Astrocyte of the cerebellum (primary cell): ENCODE measurements at regions not wholly inside any gene's neighbourhood (a gene's known extent, or its start where the extent isn't known, plus 50 kb on each side); places are given as distances from the start of the nearest gene placed in this dataset.

Experiments
- DNase-seq: peaks from one replicate; pipeline ENCODE4 v3.0.0-alpha.2; 2011; ENCODE audit warnings: low read depth
- H3K4me3 ChIP-seq: 2 replicates; pipeline ENCODE4 v1.5.1; 2011; ENCODE audit warnings: mild to moderate bottlenecking, low read depth, low read length, moderate library complexity
- CTCF ChIP-seq: IDR thresholded peaks from 2 replicates; pipeline ENCODE4 v1.5.1; 2012; ENCODE audit warnings: low read length, low read depth, moderate library complexity, mild to moderate bottlenecking; ENCODE audit errors: missing control alignments
- in situ Hi-C: cut with HindIII; loops from 2 replicates; pipeline ENCODE4 v1.10.0; 2017; ENCODE audit warnings: low sequenced_read_pairs

DNA sequence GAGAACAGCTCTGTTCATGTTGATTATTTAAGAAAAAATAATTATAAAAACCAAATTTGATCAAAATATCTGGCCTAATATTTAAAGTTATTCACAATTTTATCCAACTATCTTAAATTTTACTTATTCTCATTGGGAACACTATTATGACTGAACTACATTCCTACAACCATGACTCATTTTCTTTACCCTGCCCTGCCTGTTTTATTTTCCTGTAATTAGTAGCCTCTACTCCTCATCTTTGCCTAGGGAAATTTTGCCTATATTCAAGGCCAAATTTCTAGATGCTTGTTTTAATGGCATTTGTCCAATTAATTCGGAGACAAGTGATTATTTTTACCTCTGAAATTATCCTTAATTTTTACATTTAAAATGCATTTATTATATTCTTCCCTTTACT is 289.7 kb upstream of the TMEM229A start:
- no peak for DNase-seq
- TF ChIP-seq CTCF: no peak
- in situ Hi-C loops: no loop called here
- no peak overlapping the region for H3K4me3 ChIP-seq

DNA sequence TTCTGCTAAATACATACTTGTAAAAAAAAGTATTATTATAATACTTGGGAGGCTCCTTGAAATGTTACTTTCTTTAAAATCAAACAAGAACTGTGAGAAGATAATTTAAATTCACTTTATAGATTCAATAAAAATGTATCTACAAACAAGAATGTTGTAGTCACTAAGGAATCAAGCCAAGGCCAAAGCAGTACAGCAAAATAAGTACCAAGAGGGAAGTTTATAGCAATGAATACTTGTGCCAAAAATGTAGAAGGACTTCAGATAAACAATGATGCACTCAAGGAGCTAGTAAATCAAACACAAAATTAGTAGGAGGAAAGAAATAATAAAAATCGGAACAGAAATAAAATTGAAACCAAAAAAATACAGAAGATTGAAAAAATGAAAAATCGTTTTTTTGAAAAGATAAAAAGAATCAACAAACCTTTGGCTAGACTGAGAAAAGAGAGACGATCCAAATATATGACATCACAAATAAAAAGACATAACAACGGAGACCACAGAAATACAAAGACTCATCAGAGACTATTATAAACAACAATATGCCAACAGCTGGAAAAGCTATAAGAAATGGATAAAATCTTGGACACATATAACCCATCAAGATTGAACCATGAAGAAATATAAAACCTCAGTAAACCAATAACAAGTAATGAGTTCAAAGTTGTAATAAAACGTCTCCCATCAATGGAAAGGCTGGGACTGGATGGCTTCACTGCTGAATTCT is 286.0 kb upstream of the TMEM229A start:
- no peak for TF ChIP-seq CTCF
- DNase-seq: no peak
- in situ Hi-C loops: no loop called here
- no peak overlapping the region for H3K4me3 ChIP-seq

DNA sequence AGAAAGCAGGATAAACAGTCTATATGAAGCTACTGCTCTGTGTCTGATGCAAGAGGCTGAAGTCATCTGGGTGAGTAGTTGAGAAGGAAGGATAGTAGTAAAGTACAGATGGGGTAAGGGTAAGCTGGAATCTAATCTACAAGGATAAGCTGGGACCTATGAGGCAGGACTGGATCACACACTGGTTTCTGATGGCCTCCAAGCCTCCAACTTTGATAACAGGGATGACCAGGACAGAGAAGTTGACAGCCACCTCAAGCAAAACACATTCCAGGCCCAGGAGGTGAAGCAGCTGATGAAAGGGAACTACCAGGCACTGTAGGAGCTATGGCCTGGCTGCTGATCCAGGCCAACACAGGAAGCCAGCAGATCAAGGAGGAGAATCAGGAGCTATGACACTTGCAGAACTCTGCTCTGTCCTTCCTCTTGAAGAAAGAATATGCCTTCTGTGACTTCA is 278.1 kb upstream of the TMEM229A start:
- TF ChIP-seq CTCF: no peak
- in situ Hi-C loops: no loop called here
- no peak overlapping the region for H3K4me3 ChIP-seq
- DNase-seq: no peak

- TF ChIP-seq CTCF: no peak
- DNase-seq: no peak
- in situ Hi-C loops: no loop called here
- H3K4me3 ChIP-seq: no peak overlapping the region
These were observed 275.5 kb upstream of the TMEM229A start for GRCh38 chr7:124308384-124308783.

GRCh38 chr7:124295289-124295688 is 262.4 kb upstream of the TMEM229A start:
- H3K4me3 ChIP-seq: no peak overlapping the region
- in situ Hi-C loops: no loop called here
- TF ChIP-seq CTCF: no peak
- DNase-seq: no peak

DNA sequence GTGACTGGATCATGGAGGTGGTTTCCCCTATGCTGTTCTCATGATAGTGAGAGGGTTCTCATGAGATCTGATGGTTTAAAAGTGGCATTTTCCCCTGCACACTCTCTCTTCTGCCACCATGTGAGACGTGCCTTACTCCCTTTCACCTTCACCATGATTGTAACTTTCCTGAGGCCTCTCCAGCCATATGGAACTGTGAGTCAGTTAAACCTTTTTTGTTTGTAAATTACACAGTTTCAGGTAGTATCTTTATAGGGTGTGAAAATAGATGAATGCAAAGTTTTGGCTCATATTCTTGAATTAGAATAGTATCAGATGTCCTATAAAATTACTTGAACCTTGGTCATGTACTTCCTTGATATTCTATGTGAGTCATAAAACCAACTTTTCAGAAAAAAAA is 252.1 kb upstream of the TMEM229A start:
- H3K4me3 ChIP-seq: no peak overlapping the region
- in situ Hi-C loops: no loop called here
- no peak for TF ChIP-seq CTCF
- DNase-seq: no peak
